A673 (cell line): ENCODE measurements at regions not wholly inside any gene's neighbourhood (a gene's known extent, or its start where the extent isn't known, plus 50 kb on each side); places are given as distances from the start of the nearest gene placed in this dataset.

Experiments
- BruUV-seq: library from RNA; stranded (reverse); fragments of 400-500 nt; replicated peaks from 2 replicates; lab custom pipeline; 2021; lab: Mats Ljungman, UMichigan
- CTCF ChIA-PET: fragments of 300-600 bp; sonication (Branson Sonifier 250); formaldehyde crosslinking; loops from one replicate; lab custom pipeline; 2022; ENCODE audit warnings: antibody characterized with exemption; lab: Charles Lee
- POLR2A ChIA-PET: fragments of 300-600 bp; sonication (Branson Sonifier 250); formaldehyde crosslinking; loops from one replicate; lab custom pipeline; 2022; ENCODE audit warnings: antibody characterized with exemption; ENCODE audit not compliant: low non-redundant PET; lab: Charles Lee
- DNase-seq: peaks from one replicate; pipeline ENCODE4 v3.0.0-alpha.2; 2015; ENCODE audit warnings: low spot score
- H3K27ac ChIP-seq: fragments of 200-600 bp; sonication (generic); 2 replicates; pipeline ENCODE4 v1.5.1; 2016; ENCODE audit warnings: mixed run types, low read depth, mild to moderate bottlenecking, mixed read lengths, antibody characterized with exemption, low read length; ENCODE audit not compliant: poor library complexity, severe bottlenecking
- H3K27me3 ChIP-seq: fragments of 200-600 bp; sonication (generic); replicated peaks from 2 replicates; pipeline ENCODE4 v1.6.1; 2017; ENCODE audit warnings: mixed run types, low read depth, mild to moderate bottlenecking, mixed read lengths, antibody characterized with exemption, low read length; ENCODE audit not compliant: insufficient read depth, poor library complexity
- H3K36me3 ChIP-seq: fragments of 200-600 bp; sonication (generic); 2 replicates; pipeline ENCODE4 v1.6.1; 2016; ENCODE audit warnings: mixed run types, mild to moderate bottlenecking, mixed read lengths, antibody characterized with exemption, low read length; ENCODE audit not compliant: insufficient read depth, poor library complexity, severe bottlenecking
- H3K4me1 ChIP-seq: fragments of 200-600 bp; sonication (generic); 2 replicates; pipeline ENCODE4 v1.6.1; 2017; ENCODE audit warnings: mixed run types, mild to moderate bottlenecking, mixed read lengths, antibody characterized with exemption, low read length; ENCODE audit not compliant: insufficient read depth, poor library complexity, severe bottlenecking
- H3K4me3 ChIP-seq: fragments of 200-600 bp; sonication (generic); 2 replicates; pipeline ENCODE4 v1.5.1; 2016; ENCODE audit warnings: low read depth, mixed run types, mild to moderate bottlenecking, mixed read lengths, low read length; ENCODE audit not compliant: poor library complexity, severe bottlenecking
- H3K9me3 ChIP-seq: fragments of 200-600 bp; sonication (generic); 2 replicates; pipeline ENCODE4 v1.6.1; 2016; ENCODE audit warnings: mixed run types, low read depth, mild to moderate bottlenecking, mixed read lengths, antibody characterized with exemption, low read length; ENCODE audit not compliant: poor library complexity, severe bottlenecking
- EZH2 ChIP-seq: fragments of 200-600 bp; sonication (generic); IDR thresholded peaks from 2 replicates; pipeline ENCODE4 v1.6.1; 2017; ENCODE audit warnings: borderline replicate concordance, low read depth, mild to moderate bottlenecking, mixed read lengths, antibody characterized with exemption, low read length; ENCODE audit not compliant: poor library complexity, severe bottlenecking
- intact Hi-C: fragments of 100-400 bp; cut with micrococcal nuclease; formaldehyde crosslinking; loops from one replicate; pipeline ENCODE4 v1.10.0; 2022; ENCODE audit not compliant: unreplicated experiment
- TF ChIP-seq, protein P1 (sequence below): fragments of 300-800, 200-600 bp; sonication (generic); conservative IDR thresholded peaks from 2 replicates; pipeline ENCODE4 v1.5.1; 2017; ENCODE audit warnings: low read depth, mild to moderate bottlenecking, antibody characterized with exemption, low read length, moderate library complexity, mixed read lengths

GRCh38 chr16:82311528-82311927 is 141.5 kb upstream of the MPHOSPH6 start:
- no peaks in the 10 kb centered on the region for H3K4me1 ChIP-seq
- no peak for DNase-seq
- H3K9me3 ChIP-seq, result no peaks in the 10 kb centered on the region
- intact Hi-C loops, result no loop called here
- TF ChIP-seq, protein P1, sequence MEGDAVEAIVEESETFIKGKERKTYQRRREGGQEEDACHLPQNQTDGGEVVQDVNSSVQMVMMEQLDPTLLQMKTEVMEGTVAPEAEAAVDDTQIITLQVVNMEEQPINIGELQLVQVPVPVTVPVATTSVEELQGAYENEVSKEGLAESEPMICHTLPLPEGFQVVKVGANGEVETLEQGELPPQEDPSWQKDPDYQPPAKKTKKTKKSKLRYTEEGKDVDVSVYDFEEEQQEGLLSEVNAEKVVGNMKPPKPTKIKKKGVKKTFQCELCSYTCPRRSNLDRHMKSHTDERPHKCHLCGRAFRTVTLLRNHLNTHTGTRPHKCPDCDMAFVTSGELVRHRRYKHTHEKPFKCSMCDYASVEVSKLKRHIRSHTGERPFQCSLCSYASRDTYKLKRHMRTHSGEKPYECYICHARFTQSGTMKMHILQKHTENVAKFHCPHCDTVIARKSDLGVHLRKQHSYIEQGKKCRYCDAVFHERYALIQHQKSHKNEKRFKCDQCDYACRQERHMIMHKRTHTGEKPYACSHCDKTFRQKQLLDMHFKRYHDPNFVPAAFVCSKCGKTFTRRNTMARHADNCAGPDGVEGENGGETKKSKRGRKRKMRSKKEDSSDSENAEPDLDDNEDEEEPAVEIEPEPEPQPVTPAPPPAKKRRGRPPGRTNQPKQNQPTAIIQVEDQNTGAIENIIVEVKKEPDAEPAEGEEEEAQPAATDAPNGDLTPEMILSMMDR, result no peak
- TF ChIP-seq EZH2, result no peak
- no peak overlapping the region for H3K4me3 ChIP-seq
- ChIA-PET POLR2A (no interaction called here), CTCF (no interaction called here)
- BruUV-seq, result no TSS peak
- H3K27me3 ChIP-seq, result peaks cover 15% of the 10 kb centered on the region
- H3K36me3 ChIP-seq, result no peaks in the 10 kb centered on the region
- no peak overlapping the region for H3K27ac ChIP-seq

GRCh38 chr16:82302042-82302727 is 132.2 kb upstream of the MPHOSPH6 start:
- no TSS peak for BruUV-seq
- Histone ChIP-seq H3K9me3 (no peaks in the 10 kb centered on the region), H3K4me3 (no peak overlapping the region), H3K27me3 (peaks cover 13% of the 10 kb centered on the region), H3K27ac (no peak overlapping the region), H3K36me3 (no peaks in the 10 kb centered on the region), H3K4me1 (no peaks in the 10 kb centered on the region)
- no peak for TF ChIP-seq EZH2
- TF ChIP-seq, protein P1, result no peak
- POLR2A ChIA-PET, result no interaction called here
- intact Hi-C loops, result no loop called here
- CTCF ChIA-PET, result no interaction called here
- DNase-seq, result no peak

DNA sequence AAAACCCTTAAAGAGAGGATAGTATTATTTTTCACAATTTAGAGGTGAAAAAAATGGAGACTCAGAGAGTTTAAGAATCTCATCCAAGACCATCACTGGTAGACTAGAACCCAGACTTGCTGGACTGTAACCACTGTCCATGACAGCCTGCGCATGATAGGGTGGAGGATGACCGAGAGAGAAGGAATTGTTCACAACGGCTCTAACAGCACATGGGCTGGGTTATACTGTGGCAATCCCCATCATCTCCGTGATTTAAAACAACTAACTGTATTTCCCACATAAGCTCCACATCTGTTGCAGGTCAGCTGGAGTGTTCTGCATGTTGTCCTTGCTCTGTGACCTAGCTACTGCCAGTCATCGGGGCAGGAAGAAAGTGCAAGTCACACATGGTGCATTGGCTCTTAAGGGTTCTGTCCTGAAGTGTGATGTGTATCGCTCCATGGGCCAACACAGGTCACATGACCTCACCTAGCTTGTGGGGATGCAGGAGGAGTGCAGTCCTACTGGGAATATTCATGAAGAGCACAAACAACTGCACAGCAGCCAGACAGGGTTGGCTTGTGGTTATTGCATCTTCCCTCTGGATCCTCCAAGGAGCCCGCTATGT is 131.2 kb upstream of the MPHOSPH6 start:
- no peak overlapping the region for H3K4me3 ChIP-seq
- no TSS peak for BruUV-seq
- no peaks in the 10 kb centered on the region for H3K9me3 ChIP-seq
- H3K4me1 ChIP-seq, result no peaks in the 10 kb centered on the region
- no peak for TF ChIP-seq EZH2
- TF ChIP-seq, protein P1, result no peak
- DNase-seq, result no peak
- peaks cover 4% of the 10 kb centered on the region for H3K27me3 ChIP-seq
- CTCF ChIA-PET, result no interaction called here
- no peak overlapping the region for H3K27ac ChIP-seq
- intact Hi-C loops, result no loop called here
- POLR2A ChIA-PET, result no interaction called here
- H3K36me3 ChIP-seq, result no peaks in the 10 kb centered on the region
